ENCODE measurements at regions not wholly inside any gene's neighbourhood (a gene's known extent, or its start where the extent isn't known, plus 50 kb on each side); places are given as distances from the start of the nearest gene placed in this dataset.

- ChIA-PET CTCF (no interaction called here), POLR2A (no interaction called here)
- Mint-ChIP-seq H3K27me3 (peaks cover 7% of the 10 kb centered on the region), H3K9me3 (no peaks in the 10 kb centered on the region), H3K27ac (no peak overlapping the region), H3K4me3 (no peak overlapping the region), H3K36me3 (ENCODE audit: low read depth) (no peaks in the 10 kb centered on the region), H3K4me1 (ENCODE audit: low read depth) (no peaks in the 10 kb centered on the region)
- Histone ChIP-seq H3K27me3 (ENCODE audit: control insufficient read depth in 1 of 2, insufficient read depth in 2 of 2, low read length in 2 of 2) (no peaks in the 10 kb centered on the region), H3K36me3 (ENCODE audit: insufficient read depth, low read length) (no peaks in the 10 kb centered on the region), H3K4me1 (ENCODE audit: insufficient read depth, low read length) (no peaks in the 10 kb centered on the region), H3K9me3 (ENCODE audit: control insufficient read depth in 1 of 2, insufficient read depth in 1 of 2, low read length in 2 of 2) (no peaks in the 10 kb centered on the region), H3K4me3 (ENCODE audit: low read length) (no peak overlapping the region), H3K27ac (ENCODE audit: low read depth in 1 of 2, low read length in 2 of 2) (no peak overlapping the region)
- intact Hi-C loops (cut with DNase I, micrococcal nuclease) = no loop called here
- DNase-seq (no peak), ATAC-seq (ENCODE audit: poor library complexity) (no peak)
- TF ChIP-seq CTCF (IDR thresholded peaks at IDR 0.05) = no peak
Observed at GRCh38 chr20:40120827-40121226, 568.2 kb downstream of the MAFB start.

GRCh38 chr20:40111282-40111681 lies 577.8 kb downstream of the MAFB start:
- no peaks in the 10 kb centered on the region for H3K9me3 ChIP-seq (ENCODE audit: control insufficient read depth in 1 of 2, insufficient read depth in 1 of 2, low read length in 2 of 2)
- no peak overlapping the region for H3K4me3 Mint-ChIP-seq
- no peak overlapping the region for H3K27ac Mint-ChIP-seq
- no peaks in the 10 kb centered on the region for H3K4me1 ChIP-seq (ENCODE audit: insufficient read depth, low read length)
- no peaks in the 10 kb centered on the region for H3K4me1 Mint-ChIP-seq (ENCODE audit: low read depth)
- POLR2A ChIA-PET = no interaction called here
- no peaks in the 10 kb centered on the region for H3K27me3 ChIP-seq (ENCODE audit: control insufficient read depth in 1 of 2, insufficient read depth in 2 of 2, low read length in 2 of 2)
- H3K27ac ChIP-seq (ENCODE audit: low read depth in 1 of 2, low read length in 2 of 2) = no peak overlapping the region
- peaks cover 4% of the 10 kb centered on the region for H3K27me3 Mint-ChIP-seq
- no peaks in the 10 kb centered on the region for H3K36me3 Mint-ChIP-seq (ENCODE audit: low read depth)
- no peak for DNase-seq
- ATAC-seq (ENCODE audit: poor library complexity) = no peak
- no peak overlapping the region for H3K4me3 ChIP-seq (ENCODE audit: low read length)
- no peaks in the 10 kb centered on the region for H3K36me3 ChIP-seq (ENCODE audit: insufficient read depth, low read length)
- H3K9me3 Mint-ChIP-seq = no peaks in the 10 kb centered on the region
- TF ChIP-seq CTCF (IDR thresholded peaks at IDR 0.05) = no peak
- intact Hi-C loops (cut with DNase I, micrococcal nuclease) = loop anchor here in 1 of 2 experiments (10.0 kb wide), 1 partner anchor 64 kb away; no protein-coding TSS in a partner anchor
- CTCF ChIA-PET = no interaction called here

GRCh38 chr20:40110311-40110831 lies 578.7 kb downstream of the MAFB start:
- Histone ChIP-seq H3K4me3 (ENCODE audit: low read length) (no peak overlapping the region), H3K4me1 (ENCODE audit: insufficient read depth, low read length) (no peaks in the 10 kb centered on the region), H3K36me3 (ENCODE audit: insufficient read depth, low read length) (no peaks in the 10 kb centered on the region), H3K27ac (ENCODE audit: low read depth in 1 of 2, low read length in 2 of 2) (no peak overlapping the region), H3K27me3 (ENCODE audit: control insufficient read depth in 1 of 2, insufficient read depth in 2 of 2, low read length in 2 of 2) (no peaks in the 10 kb centered on the region), H3K9me3 (ENCODE audit: control insufficient read depth in 1 of 2, insufficient read depth in 1 of 2, low read length in 2 of 2) (peaks cover 0 to 3% of the 10 kb centered on the region in 2 experiments)
- POLR2A ChIA-PET = no interaction called here
- Mint-ChIP-seq H3K27me3 (peaks cover 4% of the 10 kb centered on the region), H3K4me1 (ENCODE audit: low read depth) (no peaks in the 10 kb centered on the region), H3K9me3 (no peaks in the 10 kb centered on the region), H3K4me3 (no peak overlapping the region), H3K36me3 (ENCODE audit: low read depth) (no peaks in the 10 kb centered on the region), H3K27ac (no peak overlapping the region)
- intact Hi-C loops (cut with DNase I, micrococcal nuclease) = loop anchor here in 1 of 2 experiments (10.0 kb wide), 1 partner anchor 64 kb away; no protein-coding TSS in a partner anchor
- no peak for ATAC-seq (ENCODE audit: poor library complexity)
- CTCF ChIA-PET = no interaction called here
- DNase-seq = no peak
- no peak for TF ChIP-seq CTCF (IDR thresholded peaks at IDR 0.05)
